ENCODE measurements at regions not wholly inside any gene's neighbourhood (a gene's known extent, or its start where the extent isn't known, plus 50 kb on each side); places are given as distances from the start of the nearest gene placed in this dataset.

DNA sequence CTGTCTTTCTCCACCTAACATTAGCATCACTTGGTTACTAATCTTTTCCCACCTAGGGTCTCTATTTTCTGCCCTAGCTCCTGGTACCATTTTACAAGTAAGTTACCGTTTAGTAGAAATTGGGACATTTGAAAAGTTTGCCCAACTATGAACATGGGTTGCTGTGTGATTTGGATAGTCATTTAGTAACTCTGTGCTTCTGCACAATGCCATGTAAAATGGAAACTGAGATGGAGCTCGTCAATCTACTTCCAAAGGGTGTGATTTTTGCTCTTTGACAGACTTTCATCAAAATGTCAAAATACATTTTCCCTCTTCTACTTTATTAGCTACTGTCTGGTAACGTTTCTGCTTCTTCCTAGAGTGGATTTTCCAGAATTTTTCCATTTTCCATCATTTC lies 381.5 kb upstream of the B3GALT2 start:
- TF ChIP-seq, protein P1, sequence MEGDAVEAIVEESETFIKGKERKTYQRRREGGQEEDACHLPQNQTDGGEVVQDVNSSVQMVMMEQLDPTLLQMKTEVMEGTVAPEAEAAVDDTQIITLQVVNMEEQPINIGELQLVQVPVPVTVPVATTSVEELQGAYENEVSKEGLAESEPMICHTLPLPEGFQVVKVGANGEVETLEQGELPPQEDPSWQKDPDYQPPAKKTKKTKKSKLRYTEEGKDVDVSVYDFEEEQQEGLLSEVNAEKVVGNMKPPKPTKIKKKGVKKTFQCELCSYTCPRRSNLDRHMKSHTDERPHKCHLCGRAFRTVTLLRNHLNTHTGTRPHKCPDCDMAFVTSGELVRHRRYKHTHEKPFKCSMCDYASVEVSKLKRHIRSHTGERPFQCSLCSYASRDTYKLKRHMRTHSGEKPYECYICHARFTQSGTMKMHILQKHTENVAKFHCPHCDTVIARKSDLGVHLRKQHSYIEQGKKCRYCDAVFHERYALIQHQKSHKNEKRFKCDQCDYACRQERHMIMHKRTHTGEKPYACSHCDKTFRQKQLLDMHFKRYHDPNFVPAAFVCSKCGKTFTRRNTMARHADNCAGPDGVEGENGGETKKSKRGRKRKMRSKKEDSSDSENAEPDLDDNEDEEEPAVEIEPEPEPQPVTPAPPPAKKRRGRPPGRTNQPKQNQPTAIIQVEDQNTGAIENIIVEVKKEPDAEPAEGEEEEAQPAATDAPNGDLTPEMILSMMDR (IDR thresholded peaks at IDR 0.05; ENCODE audit: low read depth, low read length) = no peak
- no peak for DNase-seq
- H3K4me3 ChIP-seq (ENCODE audit: low read depth, low read length) = no peak overlapping the region
- no peaks in the 10 kb centered on the region for H3K27me3 ChIP-seq
- H3K36me3 ChIP-seq = no peaks in the 10 kb centered on the region
- no peaks in the 10 kb centered on the region for H3K4me1 ChIP-seq
- no peaks in the 10 kb centered on the region for H3K9me3 ChIP-seq

DNA sequence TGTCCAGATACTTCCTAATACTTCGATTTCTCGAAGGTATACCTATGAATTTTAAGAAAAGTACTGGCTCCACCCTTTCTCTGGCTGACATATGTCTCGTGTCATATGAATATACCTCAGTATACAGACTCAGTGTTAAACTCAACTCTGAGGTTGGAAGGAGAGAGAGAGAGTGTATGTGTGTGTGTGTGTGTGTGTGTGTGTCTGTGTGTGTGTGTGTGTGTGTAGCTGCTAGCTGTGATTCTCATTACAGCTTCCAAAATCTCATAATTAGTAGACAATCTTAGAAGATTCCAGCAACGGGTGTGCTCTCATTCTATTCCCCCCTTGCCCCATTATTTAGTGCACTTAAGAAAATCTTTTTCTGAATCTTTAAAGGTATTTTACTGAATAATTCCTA lies 380.3 kb upstream of the B3GALT2 start:
- no peaks in the 10 kb centered on the region for H3K9me3 ChIP-seq
- TF ChIP-seq, protein P1 (IDR thresholded peaks at IDR 0.05; ENCODE audit: low read depth, low read length) = no peak
- no peaks in the 10 kb centered on the region for H3K36me3 ChIP-seq

DNA sequence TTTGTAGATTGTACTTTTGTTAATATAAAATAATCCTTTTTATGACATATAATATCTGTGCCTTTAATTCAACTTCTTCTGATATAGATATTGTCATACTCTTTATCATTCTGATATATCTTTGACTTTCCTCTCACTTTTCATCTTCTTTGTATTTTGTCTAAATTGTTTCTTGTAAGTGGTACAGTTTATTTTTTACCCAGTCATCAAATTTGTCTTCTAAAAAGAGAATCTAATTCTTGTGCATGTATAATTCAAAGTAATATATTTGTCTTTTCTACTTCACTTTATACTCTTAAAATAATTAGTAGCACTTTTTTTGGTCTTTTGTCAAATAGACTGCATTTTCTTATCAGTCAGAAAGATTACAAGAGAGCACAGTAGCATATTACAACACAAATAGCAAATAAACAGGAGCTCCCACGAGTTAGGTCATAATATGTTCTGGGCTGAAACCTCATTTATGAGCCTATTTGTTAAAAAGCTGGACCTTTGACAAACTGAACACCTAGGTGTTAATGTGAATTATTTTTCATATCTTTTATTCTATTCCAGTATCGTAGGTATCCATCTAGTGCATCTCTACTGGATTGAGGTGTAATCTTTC lies 379.7 kb upstream of the B3GALT2 start:
- no peaks in the 10 kb centered on the region for H3K36me3 ChIP-seq
- no peak overlapping the region for H3K4me3 ChIP-seq (ENCODE audit: low read depth, low read length)
- no peaks in the 10 kb centered on the region for H3K27me3 ChIP-seq
- TF ChIP-seq, protein P1 (IDR thresholded peaks at IDR 0.05; ENCODE audit: low read depth, low read length) = no peak
- H3K9me3 ChIP-seq = no peaks in the 10 kb centered on the region
- H3K4me1 ChIP-seq = no peaks in the 10 kb centered on the region
- no peak for DNase-seq

More for the DNA sequence above, 380.3 kb upstream of the B3GALT2 start:
- no peak for DNase-seq
- H3K27me3 ChIP-seq = no peaks in the 10 kb centered on the region
- H3K4me1 ChIP-seq = no peaks in the 10 kb centered on the region
- no peak overlapping the region for H3K4me3 ChIP-seq (ENCODE audit: low read depth, low read length)

DNA sequence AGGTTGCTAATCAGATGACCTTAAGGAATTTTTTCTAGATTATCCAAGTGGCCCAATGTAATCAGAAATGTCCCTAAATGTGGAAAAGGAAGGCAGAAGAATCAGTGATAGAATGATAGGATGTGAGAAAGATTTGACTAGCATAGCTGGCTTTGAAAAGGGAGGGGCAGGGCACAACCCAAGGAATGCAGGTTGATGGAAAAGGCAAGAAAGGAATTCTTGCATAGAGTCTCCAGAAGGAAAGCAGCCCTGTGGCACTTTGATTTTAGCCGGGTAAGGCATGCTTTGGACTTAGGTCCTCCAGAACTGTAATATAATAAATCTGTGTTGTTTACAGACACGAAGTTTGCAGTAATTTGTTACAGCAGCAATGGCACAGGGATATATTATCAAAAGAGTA lies 375.7 kb upstream of the B3GALT2 start:
- no peaks in the 10 kb centered on the region for H3K9me3 ChIP-seq
- H3K4me1 ChIP-seq = no peaks in the 10 kb centered on the region
- H3K36me3 ChIP-seq = no peaks in the 10 kb centered on the region
- DNase-seq = no peak
- no peaks in the 10 kb centered on the region for H3K27me3 ChIP-seq
- no peak overlapping the region for H3K4me3 ChIP-seq (ENCODE audit: low read depth, low read length)
- TF ChIP-seq, protein P1 (IDR thresholded peaks at IDR 0.05; ENCODE audit: low read depth, low read length) = no peak

DNA sequence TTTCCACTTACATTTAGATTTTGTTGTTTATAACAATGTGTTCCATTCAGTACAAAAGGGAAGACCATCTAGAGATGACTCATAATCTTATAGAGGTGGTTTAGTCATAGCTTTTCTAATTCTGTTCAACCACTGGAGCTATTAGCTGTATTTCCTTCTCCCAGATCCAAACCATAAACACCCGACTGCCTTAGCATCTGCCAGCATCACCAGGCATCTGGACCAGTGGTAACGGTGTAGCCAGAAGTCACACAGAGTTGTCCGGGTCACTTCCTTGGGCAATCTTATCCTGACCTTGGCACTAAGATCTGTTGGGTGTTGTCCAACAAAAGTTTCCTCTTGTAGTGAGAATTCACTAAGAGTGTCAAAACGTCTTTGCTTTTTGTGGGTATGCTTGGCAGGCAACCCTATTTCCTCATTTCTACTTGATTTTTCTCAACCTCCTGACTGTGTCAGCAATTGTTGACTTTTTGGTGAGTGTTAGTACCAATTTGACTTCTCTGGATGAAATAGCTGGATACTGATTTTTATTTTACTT lies 372.1 kb upstream of the B3GALT2 start:
- Histone ChIP-seq H3K36me3 (no peaks in the 10 kb centered on the region), H3K27me3 (no peaks in the 10 kb centered on the region), H3K4me1 (no peaks in the 10 kb centered on the region), H3K4me3 (ENCODE audit: low read depth, low read length) (no peak overlapping the region), H3K9me3 (no peaks in the 10 kb centered on the region)
- TF ChIP-seq, protein P1 (IDR thresholded peaks at IDR 0.05; ENCODE audit: low read depth, low read length) = no peak
- DNase-seq = no peak

DNA sequence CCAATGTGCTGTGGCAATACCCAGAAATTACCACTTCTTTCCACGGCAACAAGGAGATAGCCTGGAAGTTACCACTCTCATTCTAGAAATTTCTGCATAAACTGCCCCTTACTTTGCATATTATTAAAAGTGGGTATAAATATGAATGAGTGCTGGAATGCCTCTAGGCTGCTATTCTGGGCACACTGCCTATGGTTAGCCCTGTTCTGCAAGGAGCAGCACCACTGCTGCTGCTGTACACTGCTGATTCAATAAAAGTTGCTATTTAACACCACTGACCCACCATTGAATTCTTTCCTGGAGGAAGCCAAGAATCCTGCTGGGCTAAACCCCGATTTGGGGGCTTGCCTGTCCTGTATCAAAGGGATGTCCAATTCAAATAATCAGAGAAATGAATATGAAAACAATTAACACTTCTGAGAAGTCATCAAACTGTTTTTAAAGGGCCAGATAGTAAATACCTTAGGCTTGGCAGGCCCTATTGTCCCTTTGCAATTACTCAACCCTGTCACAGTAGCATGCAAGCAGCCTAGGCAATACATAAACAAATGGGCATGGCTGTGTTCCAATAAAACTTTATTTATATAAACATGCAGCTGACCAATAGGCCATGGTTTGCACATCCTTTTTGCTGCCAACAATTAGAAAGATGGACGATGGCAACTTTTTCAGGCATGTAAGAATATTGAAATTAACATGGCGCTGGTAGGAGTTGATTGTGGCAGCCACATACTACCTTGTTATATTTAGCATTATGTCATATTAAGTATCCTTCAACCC lies 369.4 kb upstream of the B3GALT2 start:
- TF ChIP-seq, protein P1 (IDR thresholded peaks at IDR 0.05; ENCODE audit: low read depth, low read length) = no peak
- H3K4me1 ChIP-seq = no peaks in the 10 kb centered on the region
- H3K4me3 ChIP-seq (ENCODE audit: low read depth, low read length) = no peak overlapping the region
- no peaks in the 10 kb centered on the region for H3K9me3 ChIP-seq
- no peak for DNase-seq
- H3K27me3 ChIP-seq = no peaks in the 10 kb centered on the region
- no peaks in the 10 kb centered on the region for H3K36me3 ChIP-seq
